A549 (cell line): ENCODE measurements at regions not wholly inside any gene's neighbourhood (a gene's known extent, or its start where the extent isn't known, plus 50 kb on each side); places are given as distances from the start of the nearest gene placed in this dataset.

Source experiments
- POLR2A ChIP-seq: IDR thresholded peaks from 2 replicates; pipeline ENCODE4 v1.6.1; 2012; ENCODE audit warnings: mild to moderate bottlenecking, low read length
- REST ChIP-seq: fragments of 200-600 bp; sonication (generic); IDR thresholded peaks from 2 replicates; pipeline ENCODE4 v1.6.1; 2016; ENCODE audit warnings: antibody characterized with exemption, mild to moderate bottlenecking, moderate library complexity
- RFX5 ChIP-seq: fragments of 450-650 bp; IDR thresholded peaks from 2 replicates; pipeline ENCODE4 v1.7.1; 2014; ENCODE audit warnings: antibody characterized with exemption, mild to moderate bottlenecking, moderate library complexity
- SREBF2 ChIP-seq: fragments of 450-650 bp; IDR thresholded peaks from 2 replicates; pipeline ENCODE4 v1.6.1; 2014; ENCODE audit warnings: mild to moderate bottlenecking, moderate library complexity
- TP53 ChIP-seq: fragments of 250-450 bp; sonication (Bioruptor Pico); IDR thresholded peaks from 2 replicates; pipeline ENCODE4 v1.5.0; 2021; ENCODE audit warnings: mild to moderate bottlenecking, moderate library complexity

GRCh38 chr7:106512217-106512616 is 148.7 kb downstream of the CCDC71L start:
- TF ChIP-seq POLR2A (no peak), TP53 (CRISPR knock-in tag) (no peak), REST (no peak), RFX5 (no peak), SREBF2 (no peak)
